ENCODE measurements at regions not wholly inside any gene's neighbourhood (a gene's known extent, or its start where the extent isn't known, plus 50 kb on each side); places are given as distances from the start of the nearest gene placed in this dataset.

DNA sequence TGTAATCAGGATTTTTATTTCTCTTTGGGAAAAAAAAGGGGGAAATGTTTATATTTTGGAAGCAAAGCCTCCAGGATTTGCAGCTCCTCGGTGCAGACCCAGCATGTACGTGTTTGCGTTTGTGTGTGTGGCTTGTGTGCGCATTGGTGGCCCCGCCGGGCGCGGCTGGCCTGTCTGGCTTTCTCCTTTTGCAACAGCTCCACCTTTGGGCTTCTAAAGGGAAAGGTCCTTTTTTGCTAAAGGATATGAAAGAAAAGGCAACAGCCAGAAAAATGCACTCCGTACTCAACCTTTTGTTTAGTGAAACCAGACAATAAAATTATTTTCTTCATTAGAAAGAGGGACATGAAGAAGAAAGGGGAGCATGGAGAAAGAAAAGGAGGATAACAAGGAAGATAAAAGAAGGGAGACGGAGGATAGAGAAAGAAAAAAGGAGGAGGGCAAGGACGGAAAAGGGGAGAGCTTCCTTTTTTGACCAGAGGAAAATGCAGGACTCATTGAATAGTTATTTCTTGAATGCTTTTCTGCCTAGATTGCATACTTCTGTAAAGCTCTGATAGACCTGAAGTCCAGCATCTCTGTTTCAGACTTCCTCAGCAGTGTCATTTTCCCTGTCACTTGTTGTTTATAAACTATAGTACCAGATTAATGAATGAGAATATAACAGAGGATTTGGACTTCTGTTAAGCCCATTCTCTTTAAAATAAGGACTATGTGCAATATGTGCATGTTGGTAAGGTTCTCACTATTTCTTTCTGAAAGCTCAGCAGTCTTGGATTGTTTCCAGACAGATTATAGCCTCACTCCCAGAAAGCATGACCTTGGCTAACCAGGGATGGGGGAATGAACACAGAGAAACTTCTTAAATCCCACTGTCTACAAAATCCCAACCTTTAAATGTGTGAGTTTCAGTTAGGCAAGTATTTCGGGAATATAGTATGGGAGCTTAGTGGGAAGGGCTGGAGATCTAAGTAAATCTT lies 563.1 kb upstream of the PIK3C3 start:
- H3K9me3 Mint-ChIP-seq (ENCODE audit: low read depth) = no peaks in the 10 kb centered on the region
- no peak overlapping the region for H3K4me3 Mint-ChIP-seq
- no peaks in the 10 kb centered on the region for H3K27me3 Mint-ChIP-seq
- H3K36me3 Mint-ChIP-seq (ENCODE audit: low read depth) = no peaks in the 10 kb centered on the region
- no peak overlapping the region for H3K27ac Mint-ChIP-seq
- DNase-seq = peak; percentile 18
- H3K4me1 Mint-ChIP-seq = no peaks in the 10 kb centered on the region
- intact Hi-C loops (cut with DNase I, micrococcal nuclease) = no loop called here
- no peak for ATAC-seq
- ChIA-PET CTCF (interaction anchor here (0.8 kb wide), 1 partner anchor 120 kb away, joined by 3 read pairs; no protein-coding TSS in a partner anchor), POLR2A (no interaction called here)

DNA sequence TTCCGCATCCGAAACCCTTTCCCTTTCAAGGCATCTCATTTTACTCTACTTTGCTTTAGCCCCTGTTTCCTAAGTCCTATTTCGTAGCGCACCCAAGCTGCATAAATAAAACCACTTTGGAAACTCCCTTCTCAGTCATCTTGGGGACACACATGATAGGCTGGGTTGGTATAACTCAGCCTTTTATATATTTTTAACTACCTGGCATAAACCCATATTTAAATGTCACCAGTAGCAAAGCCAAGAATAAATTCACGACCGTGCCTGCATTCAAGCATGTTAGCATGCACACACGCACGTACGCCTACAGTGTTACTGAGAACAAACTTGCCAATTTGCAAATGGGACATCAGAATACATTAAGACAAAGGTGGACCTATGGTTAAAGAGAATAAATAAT lies 564.7 kb upstream of the PIK3C3 start:
- Mint-ChIP-seq H3K27me3 (no peaks in the 10 kb centered on the region), H3K9me3 (ENCODE audit: low read depth) (peaks cover 2% of the 10 kb centered on the region), H3K4me1 (no peaks in the 10 kb centered on the region), H3K27ac (no peak overlapping the region), H3K4me3 (no peak overlapping the region), H3K36me3 (ENCODE audit: low read depth) (no peaks in the 10 kb centered on the region)
- ChIA-PET POLR2A (no interaction called here), CTCF (no interaction called here)
- intact Hi-C loops (cut with DNase I, micrococcal nuclease) = no loop called here
- ATAC-seq (no peak), DNase-seq (no peak)

GRCh38 chr18:41378598-41378997 lies 576.4 kb upstream of the PIK3C3 start:
- Mint-ChIP-seq H3K4me3 (no peak overlapping the region), H3K4me1 (no peaks in the 10 kb centered on the region), H3K9me3 (ENCODE audit: low read depth) (peaks cover 12% of the 10 kb centered on the region), H3K27ac (no peak overlapping the region), H3K36me3 (ENCODE audit: low read depth) (no peaks in the 10 kb centered on the region), H3K27me3 (no peaks in the 10 kb centered on the region)
- CTCF ChIA-PET = no interaction called here
- intact Hi-C loops (cut with DNase I, micrococcal nuclease) = no loop called here
- ATAC-seq (no peak), DNase-seq (no peak)
- POLR2A ChIA-PET = no interaction called here

GRCh38 chr18:41373612-41374011 lies 581.4 kb upstream of the PIK3C3 start:
- Mint-ChIP-seq H3K4me3 (no peak overlapping the region), H3K9me3 (ENCODE audit: low read depth) (peaks cover 10% of the 10 kb centered on the region), H3K27ac (no peak overlapping the region), H3K4me1 (no peaks in the 10 kb centered on the region), H3K27me3 (no peaks in the 10 kb centered on the region), H3K36me3 (ENCODE audit: low read depth) (no peaks in the 10 kb centered on the region)
- ChIA-PET POLR2A (no interaction called here), CTCF (no interaction called here)
- no peak for DNase-seq
- no peak for ATAC-seq
- intact Hi-C loops (cut with DNase I, micrococcal nuclease) = no loop called here

DNA sequence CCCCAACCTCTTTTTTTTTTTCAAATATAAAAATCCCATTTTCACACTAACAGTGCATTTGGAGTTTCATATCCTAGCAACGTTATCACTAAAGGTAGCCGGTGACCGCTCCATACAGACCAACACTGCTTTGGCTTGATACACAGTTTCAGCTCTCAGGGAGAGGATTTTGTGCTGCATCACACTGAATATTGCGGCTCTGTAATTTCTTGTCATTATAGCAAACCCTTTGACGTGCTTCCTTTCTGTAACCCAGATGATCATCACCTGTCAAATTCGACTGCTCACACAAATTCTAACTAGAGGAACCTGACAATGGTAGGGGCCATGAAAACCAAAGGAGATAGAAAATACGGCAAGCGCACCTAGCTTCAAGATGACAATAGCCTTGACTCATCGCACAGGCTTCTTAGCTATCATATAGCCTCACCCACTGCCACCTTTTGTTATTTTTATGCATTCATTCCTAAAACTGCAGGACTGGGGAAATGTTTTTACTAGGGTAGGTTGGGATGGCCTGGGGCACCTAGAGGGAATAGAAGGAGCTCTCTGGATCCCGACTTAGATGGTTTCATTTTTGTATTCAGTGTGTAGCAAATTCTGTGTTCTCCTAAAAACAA lies 582.9 kb upstream of the PIK3C3 start:
- H3K27ac Mint-ChIP-seq = no peak overlapping the region
- H3K36me3 Mint-ChIP-seq (ENCODE audit: low read depth) = no peaks in the 10 kb centered on the region
- intact Hi-C loops (cut with DNase I, micrococcal nuclease) = no loop called here
- H3K27me3 Mint-ChIP-seq = no peaks in the 10 kb centered on the region
- no peaks in the 10 kb centered on the region for H3K4me1 Mint-ChIP-seq
- ChIA-PET CTCF (no interaction called here), POLR2A (no interaction called here)
- no peak overlapping the region for H3K4me3 Mint-ChIP-seq
- peaks cover 7% of the 10 kb centered on the region for H3K9me3 Mint-ChIP-seq (ENCODE audit: low read depth)
- ATAC-seq (no peak), DNase-seq (no peak)

GRCh38 chr18:41371156-41372045 lies 583.6 kb upstream of the PIK3C3 start:
- POLR2A ChIA-PET = no interaction called here
- Mint-ChIP-seq H3K27me3 (no peaks in the 10 kb centered on the region), H3K36me3 (ENCODE audit: low read depth) (no peaks in the 10 kb centered on the region), H3K9me3 (ENCODE audit: low read depth) (peaks cover 2% of the 10 kb centered on the region), H3K4me1 (no peaks in the 10 kb centered on the region), H3K27ac (no peak overlapping the region), H3K4me3 (no peak overlapping the region)
- DNase-seq = no peak
- CTCF ChIA-PET = no interaction called here
- no peak for ATAC-seq
- intact Hi-C loops (cut with DNase I, micrococcal nuclease) = no loop called here

GRCh38 chr18:41370740-41371139 lies 584.3 kb upstream of the PIK3C3 start:
- ATAC-seq (no peak), DNase-seq (no peak)
- no peaks in the 10 kb centered on the region for H3K9me3 Mint-ChIP-seq (ENCODE audit: low read depth)
- intact Hi-C loops (cut with DNase I, micrococcal nuclease) = no loop called here
- H3K4me1 Mint-ChIP-seq = no peaks in the 10 kb centered on the region
- H3K27me3 Mint-ChIP-seq = no peaks in the 10 kb centered on the region
- no peak overlapping the region for H3K27ac Mint-ChIP-seq
- ChIA-PET POLR2A (no interaction called here), CTCF (no interaction called here)
- no peaks in the 10 kb centered on the region for H3K36me3 Mint-ChIP-seq (ENCODE audit: low read depth)
- H3K4me3 Mint-ChIP-seq = no peak overlapping the region

DNA sequence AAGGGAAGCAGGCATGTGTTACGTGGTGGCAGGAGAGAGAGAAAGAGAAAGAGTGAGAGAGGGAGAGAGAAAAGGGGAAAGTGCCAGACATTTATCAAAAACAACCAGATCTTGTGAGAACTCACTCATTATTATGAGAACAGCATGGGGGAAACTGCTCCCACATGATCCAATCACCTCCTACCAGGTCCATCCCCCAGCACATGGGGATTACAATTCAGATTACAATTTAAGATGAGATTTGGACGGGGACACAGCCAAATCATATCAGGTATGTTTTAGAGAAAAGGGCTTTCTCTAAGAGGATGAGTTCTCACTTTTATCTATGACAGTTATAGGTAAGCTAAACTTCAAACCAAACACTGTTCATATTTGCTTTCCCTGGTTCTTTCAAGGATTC lies 597.3 kb upstream of the PIK3C3 start:
- POLR2A ChIA-PET = no interaction called here
- CTCF ChIA-PET = no interaction called here
- Mint-ChIP-seq H3K27ac (no peak overlapping the region), H3K36me3 (ENCODE audit: low read depth) (no peaks in the 10 kb centered on the region), H3K9me3 (ENCODE audit: low read depth) (peaks cover 20% of the 10 kb centered on the region), H3K27me3 (no peaks in the 10 kb centered on the region), H3K4me3 (no peak overlapping the region), H3K4me1 (no peaks in the 10 kb centered on the region)
- intact Hi-C loops (cut with DNase I, micrococcal nuclease) = no loop called here
- no peak for ATAC-seq
- no peak for DNase-seq

DNA sequence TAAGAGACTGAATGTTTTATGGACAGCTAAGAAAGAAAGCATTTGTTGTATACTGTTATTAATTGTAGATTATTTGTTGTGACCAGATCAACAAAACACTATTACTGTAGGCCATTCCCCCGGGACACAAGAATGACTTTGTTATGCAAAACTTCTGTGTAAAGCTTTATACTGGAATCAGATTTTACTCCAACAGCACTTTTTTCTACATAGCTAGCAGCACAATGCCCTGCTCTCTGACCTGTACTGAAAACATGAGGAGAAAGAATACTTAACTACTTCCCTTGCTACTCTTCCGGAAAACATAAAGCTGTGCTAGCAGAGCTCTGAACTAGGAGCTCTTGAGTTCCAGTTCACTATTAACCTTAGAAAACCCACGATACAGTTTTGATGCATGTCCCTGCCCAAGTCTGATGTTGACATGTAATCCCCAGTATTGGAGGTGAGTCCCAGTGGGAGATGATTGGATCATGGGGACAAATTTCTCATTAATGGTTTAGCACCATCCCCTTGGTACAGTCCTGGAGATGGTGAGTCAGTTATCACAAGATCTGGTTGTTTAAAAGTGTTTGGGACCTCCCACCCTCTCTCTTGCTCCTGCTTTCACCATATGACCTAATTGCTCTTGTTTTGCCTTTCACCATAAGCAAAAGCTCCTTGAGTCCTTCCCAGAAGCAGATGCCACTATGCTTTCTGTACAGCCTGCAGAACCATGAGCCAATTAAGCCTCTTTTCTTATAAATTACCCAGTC lies 601.1 kb upstream of the PIK3C3 start:
- no peaks in the 10 kb centered on the region for H3K4me1 Mint-ChIP-seq
- ChIA-PET POLR2A (no interaction called here), CTCF (interaction anchor here (0.6 kb wide), 1 partner anchor 643 kb away, joined by 3 read pairs; no protein-coding TSS in a partner anchor)
- intact Hi-C loops (cut with DNase I, micrococcal nuclease) = no loop called here
- H3K27me3 Mint-ChIP-seq = no peaks in the 10 kb centered on the region
- H3K4me3 Mint-ChIP-seq = no peak overlapping the region
- H3K27ac Mint-ChIP-seq = no peak overlapping the region
- no peaks in the 10 kb centered on the region for H3K36me3 Mint-ChIP-seq (ENCODE audit: low read depth)
- peaks cover 15% of the 10 kb centered on the region for H3K9me3 Mint-ChIP-seq (ENCODE audit: low read depth)
- ATAC-seq = no peak
- DNase-seq = no peak

GRCh38 chr18:41351430-41351829 lies 603.6 kb upstream of the PIK3C3 start:
- H3K27me3 Mint-ChIP-seq = no peaks in the 10 kb centered on the region
- no peak overlapping the region for H3K4me3 Mint-ChIP-seq
- CTCF ChIA-PET = no interaction called here
- ATAC-seq = no peak
- H3K9me3 Mint-ChIP-seq (ENCODE audit: low read depth) = peaks cover 7% of the 10 kb centered on the region
- H3K4me1 Mint-ChIP-seq = no peaks in the 10 kb centered on the region
- no peaks in the 10 kb centered on the region for H3K36me3 Mint-ChIP-seq (ENCODE audit: low read depth)
- intact Hi-C loops (cut with DNase I, micrococcal nuclease) = no loop called here
- DNase-seq = no peak
- H3K27ac Mint-ChIP-seq = no peak overlapping the region
- POLR2A ChIA-PET = no interaction called here

DNA sequence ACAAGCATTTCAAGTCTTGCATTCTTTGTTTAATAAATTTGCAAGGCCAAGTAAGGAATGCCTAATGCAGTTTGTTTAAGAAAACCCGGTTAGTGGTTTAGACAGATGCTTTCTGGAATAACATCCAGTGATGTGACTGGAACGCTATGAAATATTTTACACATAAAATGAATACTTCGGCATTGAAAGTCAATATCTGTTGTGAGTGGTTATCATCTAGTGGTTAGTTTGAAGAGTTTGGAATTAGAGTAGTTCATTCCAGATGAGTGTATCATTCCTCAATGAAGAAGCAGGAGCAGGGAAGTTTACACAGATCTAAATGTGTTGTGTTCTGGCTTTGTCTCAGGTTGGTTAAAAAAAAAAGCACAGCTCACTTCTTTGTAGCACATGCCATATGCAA lies 608.0 kb upstream of the PIK3C3 start:
- no peaks in the 10 kb centered on the region for H3K27me3 Mint-ChIP-seq
- ATAC-seq (no peak), DNase-seq (no peak)
- peaks cover 4% of the 10 kb centered on the region for H3K9me3 Mint-ChIP-seq (ENCODE audit: low read depth)
- ChIA-PET POLR2A (no interaction called here), CTCF (no interaction called here)
- no peaks in the 10 kb centered on the region for H3K4me1 Mint-ChIP-seq
- no peaks in the 10 kb centered on the region for H3K36me3 Mint-ChIP-seq (ENCODE audit: low read depth)
- H3K4me3 Mint-ChIP-seq = no peak overlapping the region
- no peak overlapping the region for H3K27ac Mint-ChIP-seq
- intact Hi-C loops (cut with DNase I, micrococcal nuclease) = no loop called here

Data from activated CD4-positive, alpha-beta T cell treated with anti-CD3 and anti-CD28 coated beads for 36 hours (primary cell).